GM19438 (cell line): ENCODE measurements at regions not wholly inside any gene's neighbourhood (a gene's known extent, or its start where the extent isn't known, plus 50 kb on each side); places are given as distances from the start of the nearest gene placed in this dataset.

Experiments
- ATAC-seq: cut with Tn5 transposase; IDR thresholded peaks from one replicate; pipeline ENCODE4 v1.9.1; 2021; ENCODE audit warnings: low read depth; ENCODE audit not compliant: unreplicated experiment

- no peak for ATAC-seq
Measured at GRCh38 chr17:77646046-77646430, 312.5 kb upstream of the TNRC6C start.

DNA sequence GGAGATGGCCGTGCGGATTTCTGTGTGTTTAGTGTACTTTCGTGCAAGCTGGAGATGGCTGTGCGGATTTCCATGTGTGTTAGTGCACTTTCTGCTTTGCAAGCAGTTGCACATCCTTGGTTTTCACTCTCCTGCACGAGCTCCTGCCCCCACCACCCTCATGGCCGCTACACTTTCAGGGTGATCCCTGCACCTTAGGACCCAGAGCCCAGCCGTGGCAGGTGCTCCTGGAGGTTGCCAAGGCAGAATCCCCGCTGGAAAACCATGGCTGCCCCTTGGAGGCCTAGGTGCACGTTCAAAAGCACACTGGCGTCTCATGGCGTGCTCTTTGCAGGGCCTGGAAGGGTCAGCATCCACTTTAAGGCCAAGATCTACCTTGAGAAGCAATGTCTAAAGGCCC, 311.0 kb upstream of the TNRC6C start:
- no peak for ATAC-seq

- ATAC-seq: no peak
Measured at GRCh38 chr17:77649717-77650211, 308.7 kb upstream of the TNRC6C start.

DNA sequence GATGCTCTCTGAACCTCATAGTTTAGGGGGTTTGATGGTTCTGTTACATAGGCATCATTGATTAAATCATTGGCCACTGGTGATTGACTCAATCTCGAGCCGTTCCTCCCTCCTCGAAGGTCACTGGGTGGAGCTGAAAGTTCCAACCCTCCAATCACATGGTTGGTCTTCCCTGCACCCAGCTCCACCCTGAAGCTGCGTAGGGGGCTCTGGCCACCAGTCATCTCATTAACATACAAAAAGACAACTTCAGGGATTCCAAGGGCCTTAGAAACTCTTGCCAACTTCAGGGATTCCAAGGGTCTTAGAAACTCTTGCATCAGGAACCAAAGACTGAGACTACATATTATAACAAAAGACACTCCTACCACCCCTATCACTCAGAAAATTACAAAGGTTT, 306.5 kb upstream of the TNRC6C start:
- ATAC-seq: no peak

DNA sequence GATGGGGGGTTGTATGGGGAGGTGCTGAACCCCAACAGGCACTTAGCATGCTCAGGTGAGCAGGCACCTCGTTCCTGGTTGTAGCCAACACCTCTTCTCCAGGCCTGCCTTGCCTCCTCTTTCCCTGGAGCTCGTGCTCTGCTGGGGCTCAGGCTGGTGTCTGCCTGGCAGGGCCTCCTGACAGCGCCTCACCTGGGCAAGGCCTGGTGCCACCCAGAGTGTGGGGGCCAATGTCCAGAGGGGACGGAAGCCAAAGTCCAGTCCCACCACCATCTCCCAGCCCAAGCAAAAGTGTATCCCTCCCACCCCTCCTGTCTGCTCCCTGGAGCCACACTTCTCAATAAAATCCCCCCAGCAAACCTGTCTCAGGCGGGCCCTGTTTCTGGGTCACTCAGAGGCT, 304.2 kb upstream of the TNRC6C start:
- ATAC-seq: no peak

GRCh38 chr17:77654850-77655249, 303.7 kb upstream of the TNRC6C start:
- no peak for ATAC-seq

GRCh38 chr17:77656054-77656453, 302.4 kb upstream of the TNRC6C start:
- no peak for ATAC-seq

DNA sequence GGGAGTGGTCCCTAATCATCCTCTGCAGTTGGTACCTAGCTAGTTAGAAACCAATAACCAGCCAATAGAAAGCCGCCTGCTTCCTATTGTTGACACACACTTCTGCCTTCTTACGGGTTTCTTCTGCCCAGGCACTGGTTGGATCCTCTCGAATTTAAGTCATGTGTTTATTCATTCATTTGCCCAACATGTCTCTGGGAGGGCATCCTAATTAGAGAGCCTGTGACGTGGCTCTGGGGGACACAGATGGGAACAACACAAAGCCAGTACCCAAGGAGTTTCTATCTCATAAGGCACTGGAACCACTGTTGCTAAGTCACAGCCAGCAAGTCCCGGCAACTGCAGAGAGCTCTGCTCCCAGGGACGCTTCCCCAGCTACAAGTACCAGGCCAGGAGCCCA, 300.7 kb upstream of the TNRC6C start:
- ATAC-seq: no peak

- ATAC-seq: no peak
Measured at GRCh38 chr17:77660524-77660923, 298.0 kb upstream of the TNRC6C start.

DNA sequence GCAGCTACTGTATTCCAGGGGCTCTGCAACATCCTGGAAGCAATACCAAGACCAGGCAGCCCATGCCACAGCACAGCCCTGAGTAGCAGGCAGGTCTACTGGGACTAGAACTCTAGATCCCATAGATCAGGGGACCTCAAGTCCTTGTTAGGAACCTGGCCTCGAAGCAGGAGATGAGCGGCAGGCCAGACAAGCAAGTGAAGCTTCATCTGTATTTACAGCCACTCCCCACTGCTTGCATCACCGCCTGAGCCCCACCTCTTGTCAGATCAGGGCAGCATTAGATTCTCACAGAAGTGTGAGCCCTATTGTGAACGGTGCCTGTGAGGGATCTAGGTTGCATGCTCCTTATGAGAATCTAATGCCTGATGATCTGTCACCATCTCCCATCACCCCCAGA, 295.7 kb upstream of the TNRC6C start:
- ATAC-seq: no peak

DNA sequence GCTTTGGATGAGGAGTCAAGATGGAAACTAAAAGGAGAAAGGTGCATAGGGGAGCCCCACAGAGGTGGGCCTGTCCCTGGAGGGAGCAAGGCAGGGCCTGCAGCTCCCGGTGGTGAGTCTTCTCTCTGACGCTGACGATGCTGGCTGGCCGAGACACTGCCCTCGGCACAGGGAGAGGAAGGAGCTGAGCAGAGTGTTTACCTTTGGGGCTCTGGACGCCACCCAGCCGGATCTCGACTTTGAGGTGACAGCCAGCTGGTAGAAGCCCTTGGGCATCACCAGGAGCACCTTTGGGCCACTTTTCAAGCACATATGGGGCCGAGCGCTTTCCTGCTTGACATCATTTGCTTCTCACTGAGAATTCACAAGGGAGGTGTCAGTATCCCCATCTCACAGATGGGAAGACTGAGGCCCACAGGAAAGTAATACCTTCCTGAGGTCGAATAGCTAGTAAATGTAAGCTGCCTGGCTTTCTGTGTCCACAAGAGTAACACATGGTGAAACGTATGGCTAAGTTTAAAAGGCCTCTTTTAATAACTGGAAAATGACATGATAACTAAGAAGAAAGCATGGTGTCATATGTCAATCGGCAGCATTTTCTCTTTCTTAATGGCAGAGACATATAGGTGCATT, 294.3 kb upstream of the TNRC6C start:
- ATAC-seq: no peak

DNA sequence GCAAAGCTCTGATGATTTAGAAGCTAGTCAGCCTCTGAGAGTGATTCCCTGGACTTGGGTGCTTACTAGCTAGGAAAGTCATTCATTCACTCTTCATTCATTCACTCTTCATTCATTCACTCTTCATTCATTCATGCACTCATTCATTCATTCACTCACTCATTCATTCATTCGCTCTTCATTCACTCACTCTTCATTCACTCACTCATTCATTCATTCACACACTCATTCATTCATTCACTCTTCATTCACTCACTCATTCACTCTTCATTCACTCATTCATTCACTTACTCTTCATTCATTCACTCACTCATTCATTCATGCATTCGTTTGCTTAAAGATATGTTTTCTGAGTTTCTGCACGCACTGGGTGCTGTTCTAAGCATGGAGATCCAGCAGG, 292.7 kb upstream of the TNRC6C start:
- ATAC-seq: no peak

- no peak for ATAC-seq
Measured at GRCh38 chr17:77666462-77666861, 292.0 kb upstream of the TNRC6C start.

DNA sequence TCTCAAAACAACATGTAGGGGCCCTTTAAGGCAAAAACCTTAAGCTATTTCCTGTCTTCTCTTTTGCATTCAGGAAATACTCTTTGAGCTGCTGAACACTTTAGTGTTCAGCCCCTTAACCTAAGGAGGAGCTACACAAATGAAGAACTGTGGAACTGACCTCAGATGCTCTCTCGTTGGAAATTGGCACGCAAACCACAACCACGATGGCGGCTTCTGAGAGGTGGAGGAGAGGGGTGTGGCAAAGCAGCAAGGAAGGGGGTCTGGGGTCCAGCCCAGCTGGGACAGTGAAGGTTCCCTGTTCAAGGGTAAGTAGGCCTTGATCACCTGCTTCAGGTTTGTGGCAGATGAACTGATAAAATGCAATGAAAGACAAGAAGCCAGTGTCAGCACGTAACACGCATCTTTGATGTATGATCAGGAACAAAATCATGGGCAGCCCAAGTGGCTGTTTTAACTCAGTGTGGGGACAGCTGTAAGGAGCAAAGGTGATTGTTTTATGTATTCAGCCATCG, 291.6 kb upstream of the TNRC6C start:
- no peak for ATAC-seq

DNA sequence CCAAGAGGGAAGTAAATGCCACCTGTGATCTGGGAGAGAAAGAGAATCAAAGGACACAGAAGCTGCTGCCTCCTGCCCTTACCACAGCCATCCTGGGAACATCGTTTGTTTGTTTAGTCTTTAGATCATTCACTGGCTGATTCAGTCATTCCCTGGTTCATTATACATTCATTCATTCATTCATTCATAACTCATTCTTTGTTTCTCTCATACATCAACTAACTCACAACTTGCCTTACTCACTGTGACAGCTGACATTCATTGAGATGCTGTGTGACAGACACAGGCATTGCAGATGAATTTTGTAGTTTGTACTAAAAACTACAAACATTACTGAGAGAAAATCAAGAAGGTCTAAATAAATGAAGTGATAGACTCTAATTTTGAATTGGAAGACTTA, 291.0 kb upstream of the TNRC6C start:
- ATAC-seq: no peak

- ATAC-seq: no peak
Measured at GRCh38 chr17:77668518-77668917, 290.0 kb upstream of the TNRC6C start.

GRCh38 chr17:77670173-77670572, 288.3 kb upstream of the TNRC6C start:
- no peak for ATAC-seq

DNA sequence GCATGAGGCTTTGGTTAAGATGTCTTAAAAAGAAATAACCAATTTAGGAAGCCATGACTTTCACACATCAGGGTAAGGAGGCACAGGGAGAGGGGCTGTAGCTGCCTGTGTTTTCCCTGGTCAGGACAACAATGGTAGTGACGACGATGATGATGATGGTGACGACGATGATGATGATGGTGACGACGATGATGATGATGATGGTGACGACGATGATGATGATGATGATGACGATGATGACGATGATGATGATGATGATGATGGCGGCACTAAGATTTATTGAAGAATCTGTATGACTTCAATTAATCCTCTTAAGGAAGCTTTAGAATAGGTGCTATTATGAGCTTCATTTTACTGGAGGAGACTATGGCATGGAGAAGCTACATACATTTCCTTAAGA, 284.1 kb upstream of the TNRC6C start:
- ATAC-seq: no peak

- no peak for ATAC-seq
Measured at GRCh38 chr17:77675411-77675810, 283.1 kb upstream of the TNRC6C start.

DNA sequence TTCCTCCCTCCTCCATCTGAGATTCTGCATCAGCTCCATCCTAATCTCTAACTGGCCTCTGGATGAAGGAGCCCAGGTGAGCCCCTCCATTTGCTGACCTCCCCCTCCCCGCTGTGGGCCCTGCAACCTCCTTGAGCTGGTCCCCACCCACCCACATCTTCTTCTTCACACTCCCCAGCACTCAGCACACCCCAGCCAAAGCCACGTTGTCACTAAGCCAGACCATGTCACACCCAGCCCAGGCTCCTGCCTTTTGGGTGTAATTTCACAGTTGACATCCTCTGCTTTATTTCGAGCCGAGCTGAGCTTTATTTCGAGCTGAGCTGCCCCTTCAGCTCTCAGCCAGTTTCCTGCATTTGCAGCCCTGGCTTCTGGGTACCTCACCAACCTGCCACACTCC, 282.7 kb upstream of the TNRC6C start:
- ATAC-seq: no peak

DNA sequence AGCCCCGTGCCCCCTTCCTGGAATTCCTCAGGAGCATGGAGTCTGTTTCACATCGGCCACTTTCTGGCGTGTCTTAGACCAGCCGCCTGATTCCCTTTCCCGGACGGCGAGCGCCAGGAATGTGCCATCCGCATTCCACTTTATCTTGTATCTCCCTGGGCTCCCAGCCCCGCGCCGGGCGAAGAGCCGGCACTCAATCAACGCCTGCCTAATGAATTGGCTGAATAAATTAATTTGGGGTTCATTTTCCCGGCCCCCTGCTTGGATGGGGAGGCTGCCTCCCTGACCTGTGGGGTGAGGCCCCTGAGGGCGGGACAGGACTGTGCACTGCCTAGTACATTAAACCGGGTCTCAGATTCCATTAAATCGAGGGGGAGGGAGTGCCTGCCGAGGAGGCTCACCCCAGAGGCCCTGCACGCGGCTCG, 282.3 kb upstream of the TNRC6C start:
- no peak for ATAC-seq

DNA sequence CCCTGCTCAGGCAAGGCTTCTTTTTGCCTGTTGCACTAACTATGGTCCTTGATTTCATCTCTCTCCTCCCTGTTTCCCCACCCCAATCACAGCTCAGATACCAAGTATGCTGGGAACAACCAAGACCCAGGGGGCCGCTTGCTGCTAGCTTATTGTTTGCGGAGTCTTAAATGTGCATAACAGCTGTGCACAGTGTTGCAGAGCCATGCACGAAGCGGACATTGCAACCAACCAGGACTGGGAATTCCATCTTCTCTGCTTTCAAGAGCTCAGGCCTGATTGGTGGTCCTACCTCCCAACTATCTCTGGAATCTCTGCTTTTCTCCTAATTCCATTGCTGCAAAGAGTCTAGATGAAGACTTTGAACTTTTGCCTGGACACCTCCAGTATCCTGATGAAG, 281.3 kb upstream of the TNRC6C start:
- no peak for ATAC-seq

- ATAC-seq: no peak
Measured at GRCh38 chr17:77677630-77678029, 280.9 kb upstream of the TNRC6C start.
